Right cardiac atrium (tissue), 5 donors: ENCODE measurements at regions not wholly inside any gene's neighbourhood (a gene's known extent, or its start where the extent isn't known, plus 50 kb on each side); places are given as distances from the start of the nearest gene placed in this dataset.
A peak's percentile ranks its signal among the peaks of the same experiment; 100 is the strongest.

Experiments used
- ATAC-seq, 2 donors: fragments of 200-7000 bp; cut with Tn5 transposase; one replicate each; pipeline versions ENCODE4 v1.8.0 to v1.9.1; 2020; ENCODE audit warnings: moderate library complexity in 2 of 2, mild to moderate bottlenecking in 1 of 2
- DNase-seq, 3 donors: peaks; one replicate each; pipeline ENCODE4 v3.0.0-alpha.2; 2020
- H3K27ac ChIP-seq: one replicate; pipeline ENCODE4 v1.5.1; 2013; ENCODE audit warnings: mild to moderate bottlenecking, low read length, control low read depth, moderate library complexity
- H3K27me3 ChIP-seq: one replicate; pipeline ENCODE4 v1.6.1; 2013; ENCODE audit not compliant: control insufficient read depth, insufficient read depth
- H3K4me1 ChIP-seq: one replicate; pipeline ENCODE4 v1.6.1; 2013; ENCODE audit warnings: low read length; ENCODE audit not compliant: control insufficient read depth, insufficient read depth
- H3K4me3 ChIP-seq: one replicate; pipeline ENCODE4 v1.5.1; 2013; ENCODE audit warnings: low read length, control low read depth
- H3K9me3 ChIP-seq: one replicate; pipeline ENCODE4 v1.6.1; 2013; ENCODE audit warnings: low read length; ENCODE audit not compliant: control insufficient read depth
- WGBS: extraction: QIAGEN DNeasy Blood & Tissue Kit; methylation state at CpG from one replicate; pipeline ENCODE4 v1.1.7; 2013; 5-methylcytosine and 5-hydroxymethylcytosine counted together
- intact Hi-C, 4 donors: fragments of 100-400 bp; cut with DNase I; formaldehyde crosslinking; loops; one replicate each; pipeline versions ENCODE4 v1.11.0 to v1.14.0; 2022 to 2023
- donor health status: healthy with polysubstance abuse.
- donor health status: DM: no; HTN: yes; CAD: no.
- donor health status: DM: no; HTN: no; CAD: no.
- donor health status: DM: no; HTN: yes; CAD: no; lungs with severe emphysema.
- donor health status: DM: yes; HTN: yes; CAD: no.

GRCh38 chr6:9020001-9020400 is 584.7 kb upstream of the SLC35B3 start:
- ATAC-seq (no peak), DNase-seq (no peak)
- intact Hi-C loops = no loop called here
- H3K4me1 ChIP-seq = no peaks in the 10 kb centered on the region
- no peak overlapping the region for H3K4me3 ChIP-seq
- no peaks in the 10 kb centered on the region for H3K27me3 ChIP-seq
- 69% methylated on average over 4 of the region's 4 CpGs for WGBS
- no peaks in the 10 kb centered on the region for H3K9me3 ChIP-seq
- H3K27ac ChIP-seq = no peak overlapping the region

GRCh38 chr6:9009931-9010330 is 574.6 kb upstream of the SLC35B3 start:
- Histone ChIP-seq H3K27ac (no peak overlapping the region), H3K4me1 (no peaks in the 10 kb centered on the region), H3K4me3 (no peak overlapping the region), H3K9me3 (no peaks in the 10 kb centered on the region), H3K27me3 (no peaks in the 10 kb centered on the region)
- DNase-seq (no peak), ATAC-seq (no peak)
- 84% methylated on average over 6 of the region's 6 CpGs for WGBS
- intact Hi-C loops = no loop called here

- intact Hi-C loops = no loop called here
- WGBS = 61% methylated on average over 5 of the region's 5 CpGs
Measured at GRCh38 chr6:9007027-9007426, 571.7 kb upstream of the SLC35B3 start.

GRCh38 chr6:9002833-9003232 is 567.5 kb upstream of the SLC35B3 start:
- 71% methylated on average over 6 of the region's 6 CpGs for WGBS
- intact Hi-C loops = no loop called here
- no peak overlapping the region for H3K4me3 ChIP-seq
- ATAC-seq (no peak), DNase-seq (no peak)
- no peaks in the 10 kb centered on the region for H3K27me3 ChIP-seq
- H3K27ac ChIP-seq = no peak overlapping the region
- H3K4me1 ChIP-seq = no peaks in the 10 kb centered on the region
- no peaks in the 10 kb centered on the region for H3K9me3 ChIP-seq

More at GRCh38 chr6:9007027-9007426, 571.7 kb upstream of the SLC35B3 start:
- Histone ChIP-seq H3K27me3 (no peaks in the 10 kb centered on the region), H3K27ac (no peak overlapping the region), H3K4me3 (no peak overlapping the region), H3K4me1 (no peaks in the 10 kb centered on the region), H3K9me3 (no peaks in the 10 kb centered on the region)
- DNase-seq (no peak), ATAC-seq (no peak)

GRCh38 chr6:8995156-8995555 is 559.8 kb upstream of the SLC35B3 start:
- no peaks in the 10 kb centered on the region for H3K9me3 ChIP-seq
- H3K4me3 ChIP-seq = no peak overlapping the region
- H3K27me3 ChIP-seq = no peaks in the 10 kb centered on the region
- no peak for DNase-seq
- H3K27ac ChIP-seq = no peak overlapping the region
- WGBS = 78% methylated on average over 1 of the region's 1 CpG
- ATAC-seq = no peak
- no peaks in the 10 kb centered on the region for H3K4me1 ChIP-seq
- intact Hi-C loops = no loop called here

- no peak for ATAC-seq
- intact Hi-C loops = no loop called here
- H3K9me3 ChIP-seq = no peaks in the 10 kb centered on the region
- DNase-seq = no peak
- no peak overlapping the region for H3K27ac ChIP-seq
- no peak overlapping the region for H3K4me3 ChIP-seq
- 82% methylated on average over 3 of the region's 3 CpGs for WGBS
- no peaks in the 10 kb centered on the region for H3K4me1 ChIP-seq
- no peaks in the 10 kb centered on the region for H3K27me3 ChIP-seq
Measured at GRCh38 chr6:8993111-8993510, 557.8 kb upstream of the SLC35B3 start.

GRCh38 chr6:8991844-8992243 is 556.5 kb upstream of the SLC35B3 start:
- intact Hi-C loops = no loop called here
- Histone ChIP-seq H3K4me3 (no peak overlapping the region), H3K27me3 (no peaks in the 10 kb centered on the region), H3K4me1 (no peaks in the 10 kb centered on the region), H3K27ac (no peak overlapping the region), H3K9me3 (no peaks in the 10 kb centered on the region)
- ATAC-seq (no peak), DNase-seq (no peak)
- WGBS = 50% methylated on average over 3 of the region's 3 CpGs

- intact Hi-C loops = no loop called here
- no peak for DNase-seq
- Histone ChIP-seq H3K4me1 (no peaks in the 10 kb centered on the region), H3K4me3 (no peak overlapping the region), H3K27ac (no peak overlapping the region), H3K27me3 (no peaks in the 10 kb centered on the region), H3K9me3 (no peaks in the 10 kb centered on the region)
- 87% methylated on average over 2 of the region's 2 CpGs for WGBS
- ATAC-seq = no peak
Measured at GRCh38 chr6:8990075-8990474, 554.7 kb upstream of the SLC35B3 start.

GRCh38 chr6:8983202-8983688 is 547.9 kb upstream of the SLC35B3 start:
- ATAC-seq = peak; percentile 60 to 77
- H3K4me3 ChIP-seq = no peak overlapping the region
- H3K27me3 ChIP-seq = no peaks in the 10 kb centered on the region
- WGBS = 4% methylated on average over 10 of the region's 10 CpGs
- intact Hi-C loops = loop anchor here in 2 of 4 donors (10.0 kb wide), 1 partner anchor 1452 kb away; no protein-coding TSS in a partner anchor
- no peak overlapping the region for H3K27ac ChIP-seq
- no peaks in the 10 kb centered on the region for H3K4me1 ChIP-seq
- H3K9me3 ChIP-seq = no peaks in the 10 kb centered on the region
- peak; percentile 35 to 63 (median 62) for DNase-seq

- intact Hi-C loops = loop anchor here in 2 of 4 donors (10.0 kb wide), 1 partner anchor 1452 kb away; no protein-coding TSS in a partner anchor
- Histone ChIP-seq H3K9me3 (no peaks in the 10 kb centered on the region), H3K27me3 (no peaks in the 10 kb centered on the region), H3K4me1 (no peaks in the 10 kb centered on the region), H3K4me3 (no peak overlapping the region), H3K27ac (no peak overlapping the region)
- ATAC-seq = no peak
- DNase-seq = no peak
- WGBS = 46% methylated on average over 9 of the region's 9 CpGs
Measured at GRCh38 chr6:8982668-8983067, 547.3 kb upstream of the SLC35B3 start.

GRCh38 chr6:8973395-8973794 is 538.0 kb upstream of the SLC35B3 start:
- DNase-seq (no peak), ATAC-seq (no peak)
- Histone ChIP-seq H3K27me3 (no peaks in the 10 kb centered on the region), H3K4me3 (no peak overlapping the region), H3K9me3 (no peaks in the 10 kb centered on the region), H3K27ac (no peak overlapping the region), H3K4me1 (no peaks in the 10 kb centered on the region)
- intact Hi-C loops = no loop called here

GRCh38 chr6:8969747-8970146 is 534.4 kb upstream of the SLC35B3 start:
- DNase-seq (no peak), ATAC-seq (no peak)
- intact Hi-C loops = no loop called here
- H3K27me3 ChIP-seq = no peaks in the 10 kb centered on the region
- no peaks in the 10 kb centered on the region for H3K9me3 ChIP-seq
- H3K4me3 ChIP-seq = no peak overlapping the region
- H3K27ac ChIP-seq = no peak overlapping the region
- H3K4me1 ChIP-seq = no peaks in the 10 kb centered on the region
